HEK293 (cell line): ENCODE measurements at regions not wholly inside any gene's neighbourhood (a gene's known extent, or its start where the extent isn't known, plus 50 kb on each side); places are given as distances from the start of the nearest gene placed in this dataset.

Experiments used
- CTCF ChIP-seq: fragments of 450-650 bp; formaldehyde crosslinking; IDR thresholded peaks from 2 replicates; pipeline ENCODE4 v1.5.1; 2016; ENCODE audit warnings: missing biosample characterization, missing genetic modification characterization
- MEIS1 ChIP-seq: sonication (generic); formaldehyde crosslinking; IDR thresholded peaks from 2 replicates; pipeline ENCODE4 v1.8.1; 2022; ENCODE audit warnings: missing genetic modification reagents, mild to moderate bottlenecking, borderline replicate concordance
- REST ChIP-seq: fragments of 450-650 bp; formaldehyde crosslinking; IDR thresholded peaks from 2 replicates; pipeline ENCODE4 v1.5.1; 2016; ENCODE audit warnings: missing biosample characterization, missing genetic modification characterization
- SP2 ChIP-seq: fragments of 450-650 bp; formaldehyde crosslinking; IDR thresholded peaks from 2 replicates; pipeline ENCODE4 v1.5.1; 2016; ENCODE audit warnings: missing biosample characterization, missing genetic modification characterization
- ZBTB11 ChIP-seq: fragments of 450-650 bp; formaldehyde crosslinking; conservative IDR thresholded peaks from 2 replicates; pipeline ENCODE4 v1.5.1; 2016; ENCODE audit warnings: low read depth, missing biosample characterization, missing genetic modification characterization
- ZNF133 ChIP-seq: fragments of 450-650 bp; formaldehyde crosslinking; IDR thresholded peaks from 2 replicates; pipeline ENCODE4 v1.5.1; 2016; ENCODE audit warnings: missing biosample characterization, missing genetic modification characterization
- ZNF398 ChIP-seq: fragments of 450-650 bp; formaldehyde crosslinking; IDR thresholded peaks from 2 replicates; pipeline ENCODE4 v1.5.1; 2017; ENCODE audit warnings: missing biosample characterization, missing genetic modification characterization
- ZNF571 ChIP-seq: fragments of 450-650 bp; formaldehyde crosslinking; IDR thresholded peaks from 2 replicates; pipeline ENCODE4 v1.5.0; 2017; ENCODE audit warnings: missing biosample characterization, missing genetic modification characterization
- ZNF670 ChIP-seq: fragments of 450-650 bp; formaldehyde crosslinking; IDR thresholded peaks from 2 replicates; pipeline ENCODE4 v1.5.1; 2016; ENCODE audit warnings: missing biosample characterization, missing genetic modification characterization, low read depth
- ZNF837 ChIP-seq: fragments of 450-650 bp; formaldehyde crosslinking; IDR thresholded peaks from 2 replicates; pipeline ENCODE4 v1.5.1; 2016; ENCODE audit warnings: missing biosample characterization, missing genetic modification characterization

GRCh38 chr2:47708801-47709499, 74.0 kb upstream of the MSH6 start:
- TF ChIP-seq CTCF (tag by site-specific recombination) = no peak
- no peak for TF ChIP-seq ZNF398 (tag by site-specific recombination)
- no peak for TF ChIP-seq ZNF837 (tag by site-specific recombination)
- no peak for TF ChIP-seq ZBTB11 (tag by site-specific recombination)
- TF ChIP-seq ZNF571 (tag by site-specific recombination) = no peak
- no peak for TF ChIP-seq MEIS1 (CRISPR knock-in tag)
- TF ChIP-seq SP2 (tag by site-specific recombination) = no peak
- TF ChIP-seq ZNF670 (tag by site-specific recombination) = no peak
- TF ChIP-seq REST (tag by site-specific recombination) = no peak
- TF ChIP-seq ZNF133 = no peak
